Prostate gland (tissue), 2 donors: ENCODE measurements at regions not wholly inside any gene's neighbourhood (a gene's known extent, or its start where the extent isn't known, plus 50 kb on each side); places are given as distances from the start of the nearest gene placed in this dataset.

ENCODE experiments used
- DNase-seq: peaks from one replicate; pipeline ENCODE4 v3.0.0-alpha.2; 2019; ENCODE audit warnings: low spot score
- H3K27ac ChIP-seq, 2 donors: fragments of 200-600 bp; sonication (generic); 2 replicates each; pipeline ENCODE4 v1.5.1; 2017 to 2019
- H3K27me3 ChIP-seq: fragments of 200-600 bp; sonication (generic); replicated peaks from 2 replicates; pipeline ENCODE4 v1.5.1; 2019; ENCODE audit not compliant: insufficient read depth
- H3K36me3 ChIP-seq, 2 donors: fragments of 200-600 bp; sonication (generic); 1 replicate in 1 of 2; 2 replicates in 1 of 2; pipeline versions ENCODE4 v1.5.1 to v1.8.1; 2017 to 2019
- H3K4me1 ChIP-seq: fragments of 200-600 bp; sonication (generic); replicated peaks from 2 replicates; pipeline ENCODE4 v1.5.1; 2019
- H3K4me3 ChIP-seq, 2 donors: fragments of 200-600 bp; sonication (generic); 2 replicates each; pipeline ENCODE4 v1.5.1; 2017 to 2019
- H3K9me3 ChIP-seq: fragments of 200-600 bp; sonication (generic); 2 replicates; pipeline ENCODE4 v1.5.1; 2017
- CTCF ChIP-seq, 4 experiments: fragments of 200-600 bp in 2 of 4; fragments of 450-650 bp in 2 of 4; sonication (generic) in 2 of 4; IDR thresholded peaks; 1 replicate in 3 of 4; 2 replicates in 1 of 4; pipeline ENCODE4 v1.5.1; 2016 to 2019; ENCODE audit warnings: antibody characterized with exemption in 4 of 4, mild to moderate bottlenecking in 2 of 4, moderate library complexity in 2 of 4
- POLR2A ChIP-seq: fragments of 450-650 bp; IDR thresholded peaks from one replicate; pipeline ENCODE4 v1.6.1; 2016; ENCODE audit warnings: antibody characterized with exemption, mild to moderate bottlenecking
- POLR2AphosphoS5 ChIP-seq: sonication (generic); formaldehyde crosslinking; IDR thresholded peaks from one replicate; pipeline ENCODE4 v1.6.1; 2017; ENCODE audit warnings: antibody characterized with exemption
- WGBS: methylation state at CpG from one replicate; pipeline ENCODE4 v1.1.5; 2018; 5-methylcytosine and 5-hydroxymethylcytosine counted together
- intact Hi-C: fragments of 100-400 bp; cut with DNase I; formaldehyde crosslinking; loops from one replicate; pipeline ENCODE4 v1.14.2; 2022

- Histone ChIP-seq H3K9me3 (no peaks in the 10 kb centered on the region), H3K27ac (no peak overlapping the region), H3K27me3 (peaks cover 3% of the 10 kb centered on the region), H3K36me3 (no peaks in the 10 kb centered on the region), H3K4me3 (no peak overlapping the region), H3K4me1 (no peaks in the 10 kb centered on the region)
- no peak for DNase-seq
- WGBS: 76% methylated on average over 4 of the region's 4 CpGs
- intact Hi-C loops: no loop called here
- no peak for TF ChIP-seq CTCF (IDR thresholded peaks at IDR 0.05)
- no peak for TF ChIP-seq POLR2AphosphoS5
- TF ChIP-seq POLR2A: no peak
Measured at GRCh38 chr3:135549928-135550494, 415.5 kb upstream of the PPP2R3A start.

- TF ChIP-seq POLR2A (no peak), CTCF (IDR thresholded peaks at IDR 0.05) (no peak)
- H3K9me3 ChIP-seq: no peaks in the 10 kb centered on the region
- no peaks in the 10 kb centered on the region for H3K36me3 ChIP-seq
- WGBS: 44% methylated on average over 2 of the region's 2 CpGs
- intact Hi-C loops: no loop called here
- no peak overlapping the region for H3K27ac ChIP-seq
- H3K4me3 ChIP-seq: no peak overlapping the region
- H3K27me3 ChIP-seq: no peaks in the 10 kb centered on the region
- no peaks in the 10 kb centered on the region for H3K4me1 ChIP-seq
- no peak for DNase-seq
Measured at GRCh38 chr3:135556174-135556573, 409.4 kb upstream of the PPP2R3A start.

GRCh38 chr3:135558150-135558783 lies 407.3 kb upstream of the PPP2R3A start:
- Histone ChIP-seq H3K36me3 (no peaks in the 10 kb centered on the region), H3K9me3 (no peaks in the 10 kb centered on the region), H3K4me1 (no peaks in the 10 kb centered on the region), H3K4me3 (no peak overlapping the region), H3K27ac (no peak overlapping the region), H3K27me3 (no peaks in the 10 kb centered on the region)
- no peak for DNase-seq
- TF ChIP-seq POLR2AphosphoS5: no peak
- TF ChIP-seq CTCF (IDR thresholded peaks at IDR 0.05): no peak
- no peak for TF ChIP-seq POLR2A
- 70% methylated on average over 8 of the region's 8 CpGs for WGBS
- intact Hi-C loops: no loop called here

- Histone ChIP-seq H3K4me3 (no peak overlapping the region), H3K36me3 (no peaks in the 10 kb centered on the region), H3K27me3 (no peaks in the 10 kb centered on the region), H3K9me3 (no peaks in the 10 kb centered on the region), H3K4me1 (no peaks in the 10 kb centered on the region), H3K27ac (no peak overlapping the region)
- intact Hi-C loops: no loop called here
- WGBS: 67% methylated on average over 2 of the region's 2 CpGs
- no peak for DNase-seq
- TF ChIP-seq POLR2A (no peak), POLR2AphosphoS5 (no peak), CTCF (IDR thresholded peaks at IDR 0.05) (no peak)
Measured at GRCh38 chr3:135558906-135559305, 406.6 kb upstream of the PPP2R3A start.

- Histone ChIP-seq H3K36me3 (no peaks in the 10 kb centered on the region), H3K4me1 (no peaks in the 10 kb centered on the region), H3K27me3 (no peaks in the 10 kb centered on the region), H3K9me3 (no peaks in the 10 kb centered on the region), H3K4me3 (no peak overlapping the region), H3K27ac (no peak overlapping the region)
- DNase-seq: no peak
- TF ChIP-seq POLR2A: no peak
- intact Hi-C loops: no loop called here
- 86% methylated on average over 5 of the region's 5 CpGs for WGBS
Measured at GRCh38 chr3:135559802-135560201, 405.7 kb upstream of the PPP2R3A start.
